ENCODE measurements at regions not wholly inside any gene's neighbourhood (a gene's known extent, or its start where the extent isn't known, plus 50 kb on each side); places are given as distances from the start of the nearest gene placed in this dataset.

DNA sequence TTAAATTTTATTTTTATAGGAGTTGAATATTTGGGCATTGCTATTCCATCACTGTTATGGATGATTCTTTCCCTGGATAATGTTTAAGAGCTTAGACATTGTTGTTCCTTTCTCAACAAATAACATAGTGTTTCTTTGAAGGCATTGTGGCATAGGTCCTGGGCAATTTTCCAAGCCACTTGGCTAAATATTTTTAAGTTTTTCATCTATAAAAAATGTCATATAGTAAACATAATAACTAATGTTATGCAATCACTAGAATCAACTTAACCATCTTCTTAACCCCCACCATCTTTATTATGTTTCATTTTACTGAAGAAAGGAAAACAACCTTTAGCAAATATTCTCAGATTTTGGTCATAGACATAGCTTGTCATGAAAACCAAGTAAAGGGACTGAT lies 600.6 kb upstream of the LMO3 start:
- H3K27me3 Mint-ChIP-seq, result no peaks in the 10 kb centered on the region
- H3K36me3 Mint-ChIP-seq, result no peaks in the 10 kb centered on the region
- H3K4me1 Mint-ChIP-seq (ENCODE audit: unreplicated experiment), result no peaks in the 10 kb centered on the region
- no peak for DNase-seq (ENCODE audit: extremely low spot score, unreplicated experiment)
- no peaks in the 10 kb centered on the region for H3K9me3 Mint-ChIP-seq
- no peak for TF ChIP-seq CTCF (conservative IDR thresholded peaks at IDR 0.05)
- no peak overlapping the region for H3K4me3 Mint-ChIP-seq
- H3K27ac Mint-ChIP-seq, result no peak overlapping the region

DNA sequence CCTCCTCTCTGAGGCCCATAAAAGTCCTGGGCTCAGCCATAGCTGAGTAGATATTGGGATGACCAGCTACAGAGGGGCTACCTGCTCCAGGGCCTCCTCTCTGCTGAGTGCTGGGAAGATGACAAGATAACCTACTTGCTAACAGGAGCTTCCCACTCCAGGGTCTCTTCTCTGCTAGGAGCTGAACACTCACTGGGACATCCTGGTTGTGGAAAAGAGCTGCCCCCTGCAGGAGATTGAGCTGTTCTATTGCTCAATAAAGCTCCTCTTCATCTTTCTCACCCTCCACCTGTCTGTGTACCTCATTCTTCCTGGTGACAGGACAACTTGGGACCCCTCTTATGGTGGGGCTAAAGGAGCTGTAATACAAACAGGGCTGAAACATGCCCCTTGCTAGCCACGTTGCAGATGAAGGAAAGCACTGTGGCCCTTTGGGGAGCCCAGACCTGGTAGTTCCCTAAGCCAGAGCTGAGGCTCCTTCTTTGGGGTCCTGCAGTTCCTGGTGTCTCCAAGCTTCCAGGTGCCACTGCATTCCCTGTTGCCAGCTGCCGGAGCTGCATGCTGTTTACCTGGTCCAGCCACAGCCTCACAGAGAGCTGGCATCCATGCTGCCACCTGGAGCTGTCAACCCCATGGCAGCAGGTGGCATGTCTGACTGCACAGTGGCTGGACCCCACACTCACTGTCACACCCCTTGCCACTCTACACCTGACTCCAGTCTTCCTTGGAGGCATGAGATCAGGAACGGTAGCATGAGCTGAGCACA lies 598.5 kb upstream of the LMO3 start:
- DNase-seq (ENCODE audit: extremely low spot score, unreplicated experiment), result no peak
- Mint-ChIP-seq H3K27ac (no peak overlapping the region), H3K4me1 (ENCODE audit: unreplicated experiment) (no peaks in the 10 kb centered on the region), H3K9me3 (no peaks in the 10 kb centered on the region), H3K27me3 (no peaks in the 10 kb centered on the region), H3K36me3 (no peaks in the 10 kb centered on the region), H3K4me3 (no peak overlapping the region)
- TF ChIP-seq CTCF (conservative IDR thresholded peaks at IDR 0.05), result no peak

GRCh38 chr12:17203497-17203896 lies 597.5 kb upstream of the LMO3 start:
- no peak for TF ChIP-seq CTCF (conservative IDR thresholded peaks at IDR 0.05)
- no peak for DNase-seq (ENCODE audit: extremely low spot score, unreplicated experiment)
- no peaks in the 10 kb centered on the region for H3K9me3 Mint-ChIP-seq
- no peak overlapping the region for H3K27ac Mint-ChIP-seq
- H3K36me3 Mint-ChIP-seq, result no peaks in the 10 kb centered on the region
- H3K4me3 Mint-ChIP-seq, result no peak overlapping the region
- no peaks in the 10 kb centered on the region for H3K4me1 Mint-ChIP-seq (ENCODE audit: unreplicated experiment)
- no peaks in the 10 kb centered on the region for H3K27me3 Mint-ChIP-seq

DNA sequence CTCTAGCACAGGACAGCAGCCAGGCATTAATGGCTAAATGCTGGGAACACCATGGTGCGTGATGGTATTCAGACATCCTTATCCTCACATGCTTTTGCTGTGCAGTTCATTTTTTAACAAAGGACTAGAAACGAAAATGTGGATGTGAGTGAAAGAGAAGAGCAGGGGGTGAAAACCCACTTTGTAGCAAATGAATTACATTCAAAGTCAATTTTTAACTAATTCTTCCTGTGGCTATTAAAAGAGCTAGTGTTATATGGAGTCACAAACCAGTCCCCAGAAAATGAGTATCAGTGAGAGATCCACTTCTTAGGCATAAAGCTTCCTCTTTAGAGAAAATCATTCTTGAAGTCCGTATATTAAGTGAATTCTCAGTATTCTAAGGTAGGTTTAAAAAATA lies 592.0 kb upstream of the LMO3 start:
- Mint-ChIP-seq H3K4me3 (no peak overlapping the region), H3K9me3 (no peaks in the 10 kb centered on the region), H3K4me1 (ENCODE audit: unreplicated experiment) (no peaks in the 10 kb centered on the region), H3K27ac (no peak overlapping the region), H3K27me3 (peaks cover 3% of the 10 kb centered on the region), H3K36me3 (no peaks in the 10 kb centered on the region)
- no peak for TF ChIP-seq CTCF (conservative IDR thresholded peaks at IDR 0.05)
- no peak for DNase-seq (ENCODE audit: extremely low spot score, unreplicated experiment)

GRCh38 chr12:17192721-17193120 lies 586.8 kb upstream of the LMO3 start:
- H3K27me3 Mint-ChIP-seq, result no peaks in the 10 kb centered on the region
- no peak overlapping the region for H3K27ac Mint-ChIP-seq
- H3K4me1 Mint-ChIP-seq (ENCODE audit: unreplicated experiment), result no peaks in the 10 kb centered on the region
- no peak for DNase-seq (ENCODE audit: extremely low spot score, unreplicated experiment)
- H3K4me3 Mint-ChIP-seq, result no peak overlapping the region
- H3K36me3 Mint-ChIP-seq, result peaks cover 6% of the 10 kb centered on the region
- peaks cover 6% of the 10 kb centered on the region for H3K9me3 Mint-ChIP-seq
- TF ChIP-seq CTCF (conservative IDR thresholded peaks at IDR 0.05), result no peak
